Vagina (tissue), 2 donors: ENCODE measurements at regions not wholly inside any gene's neighbourhood (a gene's known extent, or its start where the extent isn't known, plus 50 kb on each side); places are given as distances from the start of the nearest gene placed in this dataset.

Source experiments
- POLR2A ChIP-seq, 2 donors: fragments of 450-650 bp; IDR thresholded peaks; one replicate each; pipeline ENCODE4 v1.6.1; 2017; ENCODE audit warnings: antibody characterized with exemption in 2 of 2, mild to moderate bottlenecking in 2 of 2, moderate library complexity in 2 of 2
- POLR2AphosphoS5 ChIP-seq, 2 donors: sonication (generic); formaldehyde crosslinking; IDR thresholded peaks; one replicate each; pipeline ENCODE4 v1.9.0; 2017; ENCODE audit warnings: antibody characterized with exemption in 2 of 2, mild to moderate bottlenecking in 2 of 2, low read depth in 1 of 2; ENCODE audit not compliant: insufficient read depth in 1 of 2
- TF ChIP-seq, protein P1 (sequence below), 3 experiments: fragments of 450-650 bp in 2 of 3; fragments of 200-600 bp in 1 of 3; sonication (generic) in 1 of 3; IDR thresholded peaks; one replicate each; pipeline ENCODE4 v1.5.1; 2017 to 2019; ENCODE audit warnings: antibody characterized with exemption in 3 of 3, mild to moderate bottlenecking in 2 of 3, moderate library complexity in 2 of 3

DNA sequence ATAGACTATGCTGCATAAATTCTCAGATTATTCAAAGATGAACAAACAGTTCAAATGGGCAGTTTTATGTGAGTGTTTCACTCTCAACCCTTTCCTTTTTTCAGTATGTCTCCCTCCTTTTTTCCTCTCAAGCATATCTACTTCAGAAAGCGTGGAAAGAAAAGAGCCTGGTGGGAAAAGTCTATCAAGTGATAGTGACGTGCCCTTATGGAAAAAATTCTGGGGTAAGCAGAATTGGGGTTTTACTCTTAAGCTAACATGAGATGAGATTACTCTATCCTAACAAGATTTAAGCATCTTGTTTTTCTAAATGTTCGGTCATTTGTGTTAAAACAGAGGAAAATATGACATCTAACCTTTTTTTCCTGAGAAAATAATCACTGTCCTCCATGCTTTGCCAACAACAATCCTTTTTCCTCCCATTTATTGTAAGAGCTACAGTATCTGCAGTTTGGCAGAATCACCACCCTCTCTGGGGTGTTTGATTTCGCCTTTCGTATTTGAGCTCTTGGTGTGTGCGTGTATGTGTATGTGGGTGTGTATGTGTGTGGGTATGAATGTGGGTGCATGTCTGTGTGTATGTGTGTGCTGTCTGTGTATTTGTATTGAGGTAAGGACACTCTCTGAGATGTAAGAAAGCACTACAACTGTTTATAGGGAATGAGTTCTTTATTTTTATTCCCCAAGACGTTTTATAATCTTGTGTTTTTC, 143.9 kb upstream of the L3MBTL4 start:
- no peak for TF ChIP-seq POLR2A (IDR thresholded peaks at IDR 0.05)
- TF ChIP-seq POLR2AphosphoS5 (IDR thresholded peaks at IDR 0.05; ENCODE audit: insufficient read depth in 1 of 2, low read depth in 1 of 2): no peak
- TF ChIP-seq, protein P1, sequence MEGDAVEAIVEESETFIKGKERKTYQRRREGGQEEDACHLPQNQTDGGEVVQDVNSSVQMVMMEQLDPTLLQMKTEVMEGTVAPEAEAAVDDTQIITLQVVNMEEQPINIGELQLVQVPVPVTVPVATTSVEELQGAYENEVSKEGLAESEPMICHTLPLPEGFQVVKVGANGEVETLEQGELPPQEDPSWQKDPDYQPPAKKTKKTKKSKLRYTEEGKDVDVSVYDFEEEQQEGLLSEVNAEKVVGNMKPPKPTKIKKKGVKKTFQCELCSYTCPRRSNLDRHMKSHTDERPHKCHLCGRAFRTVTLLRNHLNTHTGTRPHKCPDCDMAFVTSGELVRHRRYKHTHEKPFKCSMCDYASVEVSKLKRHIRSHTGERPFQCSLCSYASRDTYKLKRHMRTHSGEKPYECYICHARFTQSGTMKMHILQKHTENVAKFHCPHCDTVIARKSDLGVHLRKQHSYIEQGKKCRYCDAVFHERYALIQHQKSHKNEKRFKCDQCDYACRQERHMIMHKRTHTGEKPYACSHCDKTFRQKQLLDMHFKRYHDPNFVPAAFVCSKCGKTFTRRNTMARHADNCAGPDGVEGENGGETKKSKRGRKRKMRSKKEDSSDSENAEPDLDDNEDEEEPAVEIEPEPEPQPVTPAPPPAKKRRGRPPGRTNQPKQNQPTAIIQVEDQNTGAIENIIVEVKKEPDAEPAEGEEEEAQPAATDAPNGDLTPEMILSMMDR (IDR thresholded peaks at IDR 0.05): no peak
